C4-2B (cell line): ENCODE measurements at regions not wholly inside any gene's neighbourhood (a gene's known extent, or its start where the extent isn't known, plus 50 kb on each side); places are given as distances from the start of the nearest gene placed in this dataset.

Source experiments
- CTCF ChIP-seq: fragments of 450-650 bp; conservative IDR thresholded peaks from 2 replicates; pipeline ENCODE4 v1.5.1; 2017; ENCODE audit warnings: mild to moderate bottlenecking
- ZFX ChIP-seq: fragments of 450-650 bp; IDR thresholded peaks from 2 replicates; pipeline ENCODE4 v1.6.1; 2017

GRCh38 chr14:106670011-106670410, 1143.6 kb downstream of the TMEM121 start:
- TF ChIP-seq CTCF (no peak), ZFX (no peak)
